ENCODE measurements at regions not wholly inside any gene's neighbourhood (a gene's known extent, or its start where the extent isn't known, plus 50 kb on each side); places are given as distances from the start of the nearest gene placed in this dataset.

DNA sequence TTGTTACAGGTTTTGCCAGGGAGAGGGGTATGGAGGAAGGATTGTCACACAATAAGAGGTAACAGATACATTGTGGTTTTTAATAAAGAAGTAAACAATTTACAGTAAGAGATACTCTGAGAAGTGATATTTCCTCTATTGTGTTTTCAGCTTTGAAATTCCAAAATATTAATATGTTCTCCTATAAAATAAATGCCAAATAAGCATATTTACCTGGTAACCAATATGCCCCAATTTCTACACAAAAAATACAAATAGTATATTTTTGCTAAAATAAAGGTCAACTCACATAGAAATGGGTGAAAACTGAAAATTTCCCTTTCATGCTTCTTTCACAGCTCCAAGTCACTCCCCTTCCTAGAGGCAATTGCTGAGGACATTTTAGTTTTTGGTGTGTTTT is 437.4 kb upstream of the UBE2E2 start:
- TF ChIP-seq, protein P1, sequence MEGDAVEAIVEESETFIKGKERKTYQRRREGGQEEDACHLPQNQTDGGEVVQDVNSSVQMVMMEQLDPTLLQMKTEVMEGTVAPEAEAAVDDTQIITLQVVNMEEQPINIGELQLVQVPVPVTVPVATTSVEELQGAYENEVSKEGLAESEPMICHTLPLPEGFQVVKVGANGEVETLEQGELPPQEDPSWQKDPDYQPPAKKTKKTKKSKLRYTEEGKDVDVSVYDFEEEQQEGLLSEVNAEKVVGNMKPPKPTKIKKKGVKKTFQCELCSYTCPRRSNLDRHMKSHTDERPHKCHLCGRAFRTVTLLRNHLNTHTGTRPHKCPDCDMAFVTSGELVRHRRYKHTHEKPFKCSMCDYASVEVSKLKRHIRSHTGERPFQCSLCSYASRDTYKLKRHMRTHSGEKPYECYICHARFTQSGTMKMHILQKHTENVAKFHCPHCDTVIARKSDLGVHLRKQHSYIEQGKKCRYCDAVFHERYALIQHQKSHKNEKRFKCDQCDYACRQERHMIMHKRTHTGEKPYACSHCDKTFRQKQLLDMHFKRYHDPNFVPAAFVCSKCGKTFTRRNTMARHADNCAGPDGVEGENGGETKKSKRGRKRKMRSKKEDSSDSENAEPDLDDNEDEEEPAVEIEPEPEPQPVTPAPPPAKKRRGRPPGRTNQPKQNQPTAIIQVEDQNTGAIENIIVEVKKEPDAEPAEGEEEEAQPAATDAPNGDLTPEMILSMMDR (IDR thresholded peaks at IDR 0.05; ENCODE audit: borderline replicate concordance, extremely low read depth, low read length, poor library complexity, severe bottlenecking) = no peak
- no peak for TF ChIP-seq EZH2 (IDR thresholded peaks at IDR 0.05; ENCODE audit: borderline replicate concordance, low read depth, low read length, severe bottlenecking)

Data from DND-41 (cell line).